HG03571 (cell line): ENCODE measurements at regions not wholly inside any gene's neighbourhood (a gene's known extent, or its start where the extent isn't known, plus 50 kb on each side); places are given as distances from the start of the nearest gene placed in this dataset.
"Not testable (repeated sequence)": the region's sequence is repeated elsewhere in the genome, so short reads cannot be mapped to it uniquely, and the experiment has no call there.

Source experiments
- ATAC-seq: cut with Tn5 transposase; IDR thresholded peaks from one replicate; pipeline ENCODE4 v1.9.1; 2021; ENCODE audit not compliant: unreplicated experiment

- ATAC-seq = no peak
Measured at GRCh38 chr12:131387281-131388163, 323.4 kb upstream of the SFSWAP start.

- not testable (repeated sequence) for ATAC-seq
Measured at GRCh38 chr12:131388164-131389053, 322.5 kb upstream of the SFSWAP start.

GRCh38 chr12:131389054-131390013 is 321.6 kb upstream of the SFSWAP start:
- ATAC-seq = no peak

GRCh38 chr12:131390412-131391334 is 320.2 kb upstream of the SFSWAP start:
- ATAC-seq = no peak

- ATAC-seq = no peak
Measured at GRCh38 chr12:131391399-131391798, 319.5 kb upstream of the SFSWAP start.

GRCh38 chr12:131394752-131395151 is 316.1 kb upstream of the SFSWAP start:
- ATAC-seq = not testable (repeated sequence)

GRCh38 chr12:131395209-131395684 is 315.6 kb upstream of the SFSWAP start:
- ATAC-seq = not testable (repeated sequence)

GRCh38 chr12:131395971-131396573 is 314.8 kb upstream of the SFSWAP start:
- no peak for ATAC-seq

GRCh38 chr12:131397493-131398181 is 313.3 kb upstream of the SFSWAP start:
- no peak for ATAC-seq

GRCh38 chr12:131399000-131399399 is 311.9 kb upstream of the SFSWAP start:
- no peak for ATAC-seq

- not testable (repeated sequence) for ATAC-seq
Measured at GRCh38 chr12:131400668-131401294, 310.1 kb upstream of the SFSWAP start.

GRCh38 chr12:131401907-131402633 is 308.8 kb upstream of the SFSWAP start:
- not testable (repeated sequence) for ATAC-seq

- ATAC-seq = no peak
Measured at GRCh38 chr12:131402781-131403396, 308.0 kb upstream of the SFSWAP start.

- no peak for ATAC-seq
Measured at GRCh38 chr12:131403676-131404075, 307.2 kb upstream of the SFSWAP start.

- ATAC-seq = no peak
Measured at GRCh38 chr12:131404705-131405104, 306.2 kb upstream of the SFSWAP start.

GRCh38 chr12:131407221-131408035 is 303.5 kb upstream of the SFSWAP start:
- ATAC-seq = no peak
